GM12872 (cell line): ENCODE measurements at regions not wholly inside any gene's neighbourhood (a gene's known extent, or its start where the extent isn't known, plus 50 kb on each side); places are given as distances from the start of the nearest gene placed in this dataset.

Experiments used
- CTCF ChIP-seq: IDR thresholded peaks from 3 replicates; pipeline ENCODE4 v1.5.1; 2011; ENCODE audit warnings: low read depth, mild to moderate bottlenecking, low read length, moderate library complexity; ENCODE audit not compliant: insufficient read depth

GRCh38 chr7:136807598-136807997 lies 60.9 kb upstream of the CHRM2 start:
- TF ChIP-seq CTCF: no peak

- TF ChIP-seq CTCF: no peak
Measured at GRCh38 chr7:136803028-136803427, 65.4 kb upstream of the CHRM2 start.

- no peak for TF ChIP-seq CTCF
Measured at GRCh38 chr7:136783934-136784333, 84.5 kb upstream of the CHRM2 start.

DNA sequence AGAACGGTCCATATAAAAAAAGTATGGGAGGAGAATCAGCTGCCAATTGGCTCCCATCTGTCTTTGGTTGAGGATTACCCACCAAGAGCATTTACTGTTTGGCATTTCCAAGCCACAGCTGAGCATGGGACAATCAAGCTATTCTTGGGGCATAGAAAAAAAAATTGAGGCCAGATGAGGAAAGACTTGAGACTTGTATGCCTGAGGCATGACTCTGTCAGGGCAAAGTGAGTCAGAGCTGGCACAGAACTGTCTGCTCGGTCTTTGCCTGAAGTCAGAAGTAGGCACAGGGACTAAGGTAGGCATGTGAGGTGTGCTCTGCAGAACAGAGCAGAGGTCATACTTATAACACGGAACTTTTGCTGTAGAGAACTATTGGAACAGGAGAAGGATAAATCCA lies 126.5 kb upstream of the CHRM2 start:
- TF ChIP-seq CTCF: no peak

DNA sequence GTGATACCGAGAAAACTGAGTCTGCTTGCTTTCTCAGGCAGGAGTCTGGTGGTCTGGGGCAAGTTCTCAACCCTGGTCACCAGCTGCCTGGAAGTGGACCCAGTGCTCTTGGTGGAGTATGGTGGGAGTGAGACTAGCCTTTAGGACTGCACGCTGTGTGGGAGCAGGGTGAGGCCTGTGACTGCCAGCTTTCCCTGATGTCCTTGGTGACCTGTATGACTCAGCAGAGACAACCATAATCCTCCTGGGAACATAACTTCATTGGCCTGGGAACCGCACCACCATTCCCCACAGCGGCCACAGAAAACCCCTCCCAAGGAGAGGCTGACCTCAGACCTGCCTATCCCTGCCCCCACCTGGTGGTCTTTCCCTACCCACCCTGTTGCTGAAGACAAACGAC lies 139.5 kb upstream of the CHRM2 start:
- TF ChIP-seq CTCF: no peak

GRCh38 chr7:136726460-136726859 lies 142.0 kb upstream of the CHRM2 start:
- TF ChIP-seq CTCF: no peak

DNA sequence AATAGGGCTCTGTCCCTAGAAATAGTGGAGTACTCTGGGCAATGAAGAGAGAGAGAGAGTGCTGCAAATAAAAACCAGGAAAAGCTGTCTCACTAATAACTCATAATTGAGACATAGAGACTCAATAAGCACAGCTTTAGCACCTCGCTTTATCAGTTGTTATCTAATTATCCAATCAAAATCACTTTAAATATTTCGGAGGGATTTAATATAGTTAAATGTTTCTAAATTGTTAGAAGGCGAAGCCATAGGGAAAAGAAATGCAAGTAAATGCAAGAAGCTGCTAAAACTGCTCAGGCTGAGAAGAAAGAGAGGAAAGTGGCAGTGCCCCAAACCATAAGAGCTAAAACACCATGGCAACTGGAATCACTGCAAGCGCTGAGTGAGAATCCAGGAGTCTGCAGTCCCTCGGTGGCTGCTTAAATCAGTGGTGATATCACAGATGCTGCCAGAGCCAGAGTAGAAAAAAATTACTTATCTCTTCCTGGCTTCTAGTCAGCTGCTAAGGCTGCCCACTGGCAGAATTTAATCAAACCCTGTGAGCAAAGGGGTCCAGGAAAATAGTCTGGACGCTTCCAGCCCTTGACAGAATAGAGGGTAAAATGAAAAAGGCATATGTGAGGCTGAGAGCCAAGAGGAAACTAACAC lies 150.4 kb upstream of the CHRM2 start:
- no peak for TF ChIP-seq CTCF
